ENCODE measurements at regions not wholly inside any gene's neighbourhood (a gene's known extent, or its start where the extent isn't known, plus 50 kb on each side); places are given as distances from the start of the nearest gene placed in this dataset.

DNA sequence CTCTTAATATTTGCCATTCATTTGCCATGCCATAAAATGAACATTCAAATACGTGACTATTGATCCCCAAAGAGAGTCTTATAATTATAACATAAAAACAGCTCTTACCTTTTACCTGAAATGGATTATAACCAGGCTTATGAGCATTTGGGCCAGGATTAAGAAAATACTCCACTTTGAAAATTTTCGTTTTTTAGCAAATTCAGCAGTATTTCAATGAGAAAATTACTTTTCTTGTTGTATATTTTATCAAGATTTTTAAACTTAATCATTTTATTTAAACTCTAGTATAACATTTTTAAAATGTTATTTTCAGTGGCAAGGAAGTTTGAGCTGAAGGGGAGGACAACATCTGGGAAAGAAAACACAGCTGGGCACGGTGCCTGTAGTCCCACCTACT, 59.0 kb upstream of the RAPGEF2 start:
- Histone ChIP-seq H3K4me1 (ENCODE audit: insufficient read depth, low read length) (no peaks in the 10 kb centered on the region), H3K4me3 (ENCODE audit: low read length) (no peak overlapping the region), H3K27me3 (ENCODE audit: control insufficient read depth in 1 of 2, insufficient read depth in 2 of 2, low read length in 2 of 2) (peaks cover 0 to 5% of the 10 kb centered on the region in 2 experiments), H3K36me3 (ENCODE audit: insufficient read depth, low read length) (no peaks in the 10 kb centered on the region), H3K27ac (ENCODE audit: low read depth in 1 of 2, low read length in 2 of 2) (no peak overlapping the region), H3K9me3 (ENCODE audit: control insufficient read depth in 1 of 2, insufficient read depth in 1 of 2, low read length in 2 of 2) (no peaks in the 10 kb centered on the region)
- Mint-ChIP-seq H3K27ac (no peak overlapping the region), H3K27me3 (peaks cover 4% of the 10 kb centered on the region), H3K4me1 (ENCODE audit: low read depth) (no peaks in the 10 kb centered on the region), H3K4me3 (no peak overlapping the region), H3K36me3 (ENCODE audit: low read depth) (no peaks in the 10 kb centered on the region), H3K9me3 (no peaks in the 10 kb centered on the region)
- ATAC-seq (ENCODE audit: poor library complexity) (no peak), DNase-seq (no peak)
- intact Hi-C loops (cut with DNase I, micrococcal nuclease): no loop called here
- CTCF ChIA-PET: no interaction called here
- POLR2A ChIA-PET: no interaction called here
- TF ChIP-seq CTCF (IDR thresholded peaks at IDR 0.05): no peak

DNA sequence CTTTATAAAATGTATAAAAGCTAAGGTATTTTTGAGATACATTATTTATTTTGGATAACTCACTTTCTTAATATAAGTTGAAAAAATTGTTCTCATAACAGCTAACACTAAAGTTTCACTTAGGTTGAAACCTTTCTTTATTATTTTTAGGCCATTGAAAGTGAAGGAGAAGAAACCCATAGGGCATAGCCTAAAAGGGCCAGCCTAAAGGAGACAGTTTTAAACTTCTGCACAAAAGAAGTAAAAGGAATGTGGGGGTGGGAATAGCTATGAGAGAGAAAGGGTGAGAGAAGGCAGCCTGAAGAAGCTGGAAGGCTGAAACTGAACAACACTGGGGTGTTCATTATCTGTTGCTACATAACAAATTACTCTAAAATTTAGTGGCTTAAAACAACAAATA, 57.6 kb upstream of the RAPGEF2 start:
- intact Hi-C loops (cut with DNase I, micrococcal nuclease): no loop called here
- H3K36me3 Mint-ChIP-seq (ENCODE audit: low read depth): no peaks in the 10 kb centered on the region
- TF ChIP-seq CTCF (IDR thresholded peaks at IDR 0.05): no peak
- ATAC-seq (ENCODE audit: poor library complexity) (no peak), DNase-seq (no peak)
- H3K27me3 ChIP-seq (ENCODE audit: control insufficient read depth in 1 of 2, insufficient read depth in 2 of 2, low read length in 2 of 2): peaks cover 0 to 4% of the 10 kb centered on the region in 2 experiments
- no peaks in the 10 kb centered on the region for H3K9me3 ChIP-seq (ENCODE audit: control insufficient read depth in 1 of 2, insufficient read depth in 1 of 2, low read length in 2 of 2)
- H3K4me1 Mint-ChIP-seq (ENCODE audit: low read depth): no peaks in the 10 kb centered on the region
- no peak overlapping the region for H3K27ac ChIP-seq (ENCODE audit: low read depth in 1 of 2, low read length in 2 of 2)
- no peaks in the 10 kb centered on the region for H3K9me3 Mint-ChIP-seq
- H3K36me3 ChIP-seq (ENCODE audit: insufficient read depth, low read length): no peaks in the 10 kb centered on the region
- POLR2A ChIA-PET: no interaction called here
- H3K4me3 ChIP-seq (ENCODE audit: low read length): no peak overlapping the region
- H3K4me3 Mint-ChIP-seq: no peak overlapping the region
- H3K27me3 Mint-ChIP-seq: peaks cover 4% of the 10 kb centered on the region
- H3K27ac Mint-ChIP-seq: no peak overlapping the region
- no peaks in the 10 kb centered on the region for H3K4me1 ChIP-seq (ENCODE audit: insufficient read depth, low read length)
- CTCF ChIA-PET: interaction anchor here (1.4 kb wide), 1 partner anchor 17 kb away, joined by 3 read pairs; no protein-coding TSS in a partner anchor

DNA sequence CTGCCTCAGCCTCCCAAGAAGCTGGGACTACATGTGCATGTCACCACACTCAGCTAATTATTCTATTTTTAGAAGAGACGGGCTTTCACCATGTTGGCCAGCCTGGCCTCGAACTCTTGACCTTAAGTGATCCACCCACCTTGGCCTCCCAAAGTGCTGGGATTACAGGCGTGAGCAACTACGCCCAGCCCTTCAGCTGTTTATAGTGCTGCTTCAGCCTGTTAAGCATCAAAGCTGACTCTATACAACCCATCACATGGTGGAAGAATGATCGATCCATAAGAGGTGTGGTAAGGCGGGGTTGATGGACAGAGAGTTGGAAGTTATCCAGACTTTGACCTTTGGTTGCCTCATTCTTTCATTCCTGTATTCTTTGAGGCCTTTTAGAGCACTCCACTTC, 56.2 kb upstream of the RAPGEF2 start:
- intact Hi-C loops (cut with DNase I, micrococcal nuclease): no loop called here
- peaks cover 0 to 3% of the 10 kb centered on the region in 2 experiments for H3K27me3 ChIP-seq (ENCODE audit: control insufficient read depth in 1 of 2, insufficient read depth in 2 of 2, low read length in 2 of 2)
- no peak overlapping the region for H3K4me3 ChIP-seq (ENCODE audit: low read length)
- Mint-ChIP-seq H3K36me3 (ENCODE audit: low read depth) (no peaks in the 10 kb centered on the region), H3K4me1 (ENCODE audit: low read depth) (no peaks in the 10 kb centered on the region), H3K9me3 (no peaks in the 10 kb centered on the region), H3K27me3 (peaks cover 4% of the 10 kb centered on the region), H3K27ac (no peak overlapping the region), H3K4me3 (no peak overlapping the region)
- H3K9me3 ChIP-seq (ENCODE audit: control insufficient read depth in 1 of 2, insufficient read depth in 1 of 2, low read length in 2 of 2): no peaks in the 10 kb centered on the region
- H3K4me1 ChIP-seq (ENCODE audit: insufficient read depth, low read length): no peaks in the 10 kb centered on the region
- DNase-seq (no peak), ATAC-seq (ENCODE audit: poor library complexity) (no peak)
- H3K36me3 ChIP-seq (ENCODE audit: insufficient read depth, low read length): no peaks in the 10 kb centered on the region
- no peak overlapping the region for H3K27ac ChIP-seq (ENCODE audit: low read depth in 1 of 2, low read length in 2 of 2)
- no peak for TF ChIP-seq CTCF (IDR thresholded peaks at IDR 0.05)
- POLR2A ChIA-PET: no interaction called here
- CTCF ChIA-PET: no interaction called here

All from CD4-positive, alpha-beta T cell (primary cell).